ENCODE measurements at regions not wholly inside any gene's neighbourhood (a gene's known extent, or its start where the extent isn't known, plus 50 kb on each side); places are given as distances from the start of the nearest gene placed in this dataset.

DNA sequence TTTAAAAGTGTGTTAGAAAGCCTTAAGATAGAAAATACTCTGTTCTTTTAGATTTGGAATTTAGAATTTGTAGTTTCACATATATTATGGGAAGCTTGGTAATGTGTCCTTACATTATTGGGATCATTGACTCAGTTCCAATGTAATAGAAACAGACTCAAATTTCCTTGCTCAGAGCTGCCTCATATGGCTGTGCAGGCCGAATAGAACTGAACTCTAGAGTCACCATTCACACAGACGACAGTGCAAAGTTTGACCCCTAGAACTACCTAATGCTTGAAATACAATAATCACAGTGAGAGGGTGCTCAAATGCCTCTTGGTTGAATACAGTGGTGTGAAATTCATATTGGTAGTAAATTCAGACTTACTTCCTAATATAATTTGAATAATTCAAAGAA lies 482.7 kb upstream of the CITED2 start:
- Histone ChIP-seq H3K4me1 (replicated peaks in 1 of 2; ENCODE audit: control insufficient read depth in 2 of 2, insufficient read depth in 2 of 2, low read length in 2 of 2) (no peaks in the 10 kb centered on the region), H3K27me3 (ENCODE audit: control insufficient read depth in 2 of 2, insufficient read depth in 2 of 2, low read length in 2 of 2) (no peaks in the 10 kb centered on the region), H3K9me1 (ENCODE audit: control insufficient read depth, insufficient read depth, low read length) (no peaks in the 10 kb centered on the region), H3K9me3 (replicated peaks; ENCODE audit: control insufficient read depth, insufficient read depth, low read depth, low read length) (no peaks in the 10 kb centered on the region), H4K20me1 (replicated peaks; ENCODE audit: control insufficient read depth, insufficient read depth, low read length) (no peaks in the 10 kb centered on the region), H3K4me2 (ENCODE audit: insufficient read depth, low read length) (no peak overlapping the region), H3K4me3 (no peak overlapping the region), H3K36me3 (ENCODE audit: control insufficient read depth, insufficient read depth, low read length) (no peaks in the 10 kb centered on the region), H3K27ac (ENCODE audit: extremely low read depth, low read depth, low read length) (no peak overlapping the region), H2AFZ (ENCODE audit: low read depth, low read length) (peak overlapping the region; percentile 77), H3K9ac (ENCODE audit: insufficient read depth in 1 of 2, low read depth in 2 of 2, low read length in 2 of 2) (no peak overlapping the region), H3K79me2 (ENCODE audit: control insufficient read depth, insufficient read depth, low read length) (no peaks in the 10 kb centered on the region)
- TF ChIP-seq ZNF24 (IDR thresholded peaks at IDR 0.05) (no peak), TSC22D4 (tag; IDR thresholded peaks at IDR 0.05) (no peak), KLF10 (CRISPR knock-in tag; IDR thresholded peaks at IDR 0.05) (no peak), TAF15 (IDR thresholded peaks at IDR 0.05; ENCODE audit: low read depth, low read length) (no peak), SMAD4 (CRISPR knock-in tag; conservative IDR thresholded peaks at IDR 0.05) (no peak), NR2C1 (IDR thresholded peaks at IDR 0.05) (no peak), NR2C1 (tag; IDR thresholded peaks at IDR 0.05) (no peak), SRSF1 (IDR thresholded peaks at IDR 0.05; ENCODE audit: low read depth, low read length) (no peak), DPF2 (IDR thresholded peaks at IDR 0.05) (no peak), ILF3 (IDR thresholded peaks at IDR 0.05; ENCODE audit: borderline replicate concordance) (no peak), ILK (tag; IDR thresholded peaks at IDR 0.05; ENCODE audit: borderline replicate concordance, low read depth) (no peak)
- TF ChIP-seq, protein P1, sequence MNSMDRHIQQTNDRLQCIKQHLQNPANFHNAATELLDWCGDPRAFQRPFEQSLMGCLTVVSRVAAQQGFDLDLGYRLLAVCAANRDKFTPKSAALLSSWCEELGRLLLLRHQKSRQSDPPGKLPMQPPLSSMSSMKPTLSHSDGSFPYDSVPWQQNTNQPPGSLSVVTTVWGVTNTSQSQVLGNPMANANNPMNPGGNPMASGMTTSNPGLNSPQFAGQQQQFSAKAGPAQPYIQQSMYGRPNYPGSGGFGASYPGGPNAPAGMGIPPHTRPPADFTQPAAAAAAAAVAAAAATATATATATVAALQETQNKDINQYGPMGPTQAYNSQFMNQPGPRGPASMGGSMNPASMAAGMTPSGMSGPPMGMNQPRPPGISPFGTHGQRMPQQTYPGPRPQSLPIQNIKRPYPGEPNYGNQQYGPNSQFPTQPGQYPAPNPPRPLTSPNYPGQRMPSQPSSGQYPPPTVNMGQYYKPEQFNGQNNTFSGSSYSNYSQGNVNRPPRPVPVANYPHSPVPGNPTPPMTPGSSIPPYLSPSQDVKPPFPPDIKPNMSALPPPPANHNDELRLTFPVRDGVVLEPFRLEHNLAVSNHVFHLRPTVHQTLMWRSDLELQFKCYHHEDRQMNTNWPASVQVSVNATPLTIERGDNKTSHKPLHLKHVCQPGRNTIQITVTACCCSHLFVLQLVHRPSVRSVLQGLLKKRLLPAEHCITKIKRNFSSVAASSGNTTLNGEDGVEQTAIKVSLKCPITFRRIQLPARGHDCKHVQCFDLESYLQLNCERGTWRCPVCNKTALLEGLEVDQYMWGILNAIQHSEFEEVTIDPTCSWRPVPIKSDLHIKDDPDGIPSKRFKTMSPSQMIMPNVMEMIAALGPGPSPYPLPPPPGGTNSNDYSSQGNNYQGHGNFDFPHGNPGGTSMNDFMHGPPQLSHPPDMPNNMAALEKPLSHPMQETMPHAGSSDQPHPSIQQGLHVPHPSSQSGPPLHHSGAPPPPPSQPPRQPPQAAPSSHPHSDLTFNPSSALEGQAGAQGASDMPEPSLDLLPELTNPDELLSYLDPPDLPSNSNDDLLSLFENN (IDR thresholded peaks at IDR 0.05; ENCODE audit: low read depth in 2 of 2, low read length in 2 of 2): no peak
- in situ Hi-C loops (cut with MboI) (no loop called here), intact Hi-C loops (cut with micrococcal nuclease) (no loop called here)
- FAIRE-seq (no peak), DNase-seq (ENCODE audit: extremely low read depth in 1 of 4, low spot score in 3 of 4) (no peak), ATAC-seq (peak; percentile 64; the same call in 1 of the 3 replicates)
- no TSS peak for BruUV-seq (replicated peaks)
- POLR2A ChIA-PET: interaction anchor here (1.6 kb wide), 1 partner anchor 31 kb away, joined by 4 read pairs; no protein-coding TSS in a partner anchor
- CTCF ChIA-PET (ENCODE audit: low intra/inter-chr PET ratio): no interaction called here
- 37% methylated on average over 2 of the region's 2 CpGs for WGBS (ENCODE audit: insufficient coverage, low coverage, missing lambda C conversion rate)

All from K562 (cell line).